Stomach smooth muscle (tissue), 2 donors: ENCODE measurements at regions not wholly inside any gene's neighbourhood (a gene's known extent, or its start where the extent isn't known, plus 50 kb on each side); places are given as distances from the start of the nearest gene placed in this dataset.

Source experiments
- H3K27ac ChIP-seq: one replicate; pipeline ENCODE4 v1.7.0; 2013; ENCODE audit warnings: mild to moderate bottlenecking, low read length, inconsistent platforms
- H3K27me3 ChIP-seq, 2 donors: one replicate each; pipeline ENCODE4 v1.7.0; 2013; ENCODE audit warnings: low read length in 2 of 2; ENCODE audit not compliant: insufficient read depth in 2 of 2, control insufficient read depth in 1 of 2
- H3K36me3 ChIP-seq, 2 donors: one replicate each; pipeline ENCODE4 v1.7.0; 2013; ENCODE audit warnings: low read length in 2 of 2; ENCODE audit not compliant: control insufficient read depth in 2 of 2, insufficient read depth in 2 of 2
- H3K4me1 ChIP-seq: one replicate; pipeline ENCODE4 v1.7.0; 2013; ENCODE audit warnings: low read length; ENCODE audit not compliant: control insufficient read depth, insufficient read depth
- H3K4me3 ChIP-seq, 2 donors: one replicate each; pipeline ENCODE4 v1.7.0; 2013; ENCODE audit warnings: low read length in 2 of 2
- H3K9ac ChIP-seq, 2 donors: one replicate each; pipeline ENCODE4 v1.7.0; 2013; ENCODE audit warnings: low read length in 2 of 2, mild to moderate bottlenecking in 1 of 2
- H3K9me3 ChIP-seq, 2 donors: one replicate each; pipeline ENCODE4 v1.7.0; 2013; ENCODE audit warnings: low read length in 2 of 2; ENCODE audit not compliant: control insufficient read depth in 2 of 2
- donor health status: healthy.
- donor health status: Pancreatic carcinoma.

- Histone ChIP-seq H3K9ac (no peak overlapping the region), H3K4me1 (no peaks in the 10 kb centered on the region), H3K27ac (no peak overlapping the region), H3K27me3 (no peaks in the 10 kb centered on the region), H3K4me3 (no peak overlapping the region), H3K36me3 (no peaks in the 10 kb centered on the region), H3K9me3 (no peaks in the 10 kb centered on the region)
Measured at GRCh38 chr4:31204874-31205273, 484.7 kb downstream of the PCDH7 start.

GRCh38 chr4:31220921-31221320 is 500.8 kb downstream of the PCDH7 start:
- Histone ChIP-seq H3K9me3 (no peaks in the 10 kb centered on the region), H3K4me1 (no peaks in the 10 kb centered on the region), H3K4me3 (no peak overlapping the region), H3K27me3 (no peaks in the 10 kb centered on the region), H3K36me3 (no peaks in the 10 kb centered on the region), H3K9ac (no peak overlapping the region), H3K27ac (no peak overlapping the region)

GRCh38 chr4:31228068-31228467 is 507.9 kb downstream of the PCDH7 start:
- no peak overlapping the region for H3K27ac ChIP-seq
- no peaks in the 10 kb centered on the region for H3K27me3 ChIP-seq
- H3K4me3 ChIP-seq = no peak overlapping the region
- no peaks in the 10 kb centered on the region for H3K9me3 ChIP-seq
- H3K9ac ChIP-seq = no peak overlapping the region
- no peaks in the 10 kb centered on the region for H3K36me3 ChIP-seq
- no peaks in the 10 kb centered on the region for H3K4me1 ChIP-seq

- Histone ChIP-seq H3K4me1 (no peaks in the 10 kb centered on the region), H3K4me3 (no peak overlapping the region), H3K36me3 (no peaks in the 10 kb centered on the region), H3K9me3 (no peaks in the 10 kb centered on the region), H3K27me3 (no peaks in the 10 kb centered on the region), H3K9ac (no peak overlapping the region), H3K27ac (no peak overlapping the region)
Measured at GRCh38 chr4:31230594-31230993, 510.4 kb downstream of the PCDH7 start.

- H3K9ac ChIP-seq = no peak overlapping the region
- no peaks in the 10 kb centered on the region for H3K4me1 ChIP-seq
- H3K27ac ChIP-seq = no peak overlapping the region
- peaks cover 0 to 3% of the 10 kb centered on the region in 2 donors for H3K9me3 ChIP-seq
- H3K4me3 ChIP-seq = no peak overlapping the region
- no peaks in the 10 kb centered on the region for H3K27me3 ChIP-seq
- H3K36me3 ChIP-seq = no peaks in the 10 kb centered on the region
Measured at GRCh38 chr4:31234494-31234893, 514.3 kb downstream of the PCDH7 start.

- Histone ChIP-seq H3K9ac (no peak overlapping the region), H3K9me3 (peaks cover 0 to 3% of the 10 kb centered on the region in 2 donors), H3K4me1 (no peaks in the 10 kb centered on the region), H3K27ac (no peak overlapping the region), H3K36me3 (no peaks in the 10 kb centered on the region), H3K4me3 (no peak overlapping the region), H3K27me3 (no peaks in the 10 kb centered on the region)
Measured at GRCh38 chr4:31234901-31235300, 514.7 kb downstream of the PCDH7 start.

GRCh38 chr4:31236020-31236638 is 516.0 kb downstream of the PCDH7 start:
- H3K9ac ChIP-seq = no peak overlapping the region
- H3K36me3 ChIP-seq = no peaks in the 10 kb centered on the region
- H3K9me3 ChIP-seq = peaks cover 0 to 3% of the 10 kb centered on the region in 2 donors
- no peaks in the 10 kb centered on the region for H3K27me3 ChIP-seq
- H3K27ac ChIP-seq = no peak overlapping the region
- H3K4me3 ChIP-seq = no peak overlapping the region
- H3K4me1 ChIP-seq = no peaks in the 10 kb centered on the region

- Histone ChIP-seq H3K27ac (no peak overlapping the region), H3K9ac (no peak overlapping the region), H3K36me3 (no peaks in the 10 kb centered on the region), H3K4me3 (no peak overlapping the region), H3K27me3 (no peaks in the 10 kb centered on the region), H3K4me1 (no peaks in the 10 kb centered on the region), H3K9me3 (peaks cover 0 to 3% of the 10 kb centered on the region in 2 donors)
Measured at GRCh38 chr4:31236639-31237173, 516.5 kb downstream of the PCDH7 start.

GRCh38 chr4:31237233-31237632 is 517.1 kb downstream of the PCDH7 start:
- no peaks in the 10 kb centered on the region for H3K36me3 ChIP-seq
- H3K9ac ChIP-seq = no peak overlapping the region
- H3K27ac ChIP-seq = no peak overlapping the region
- no peak overlapping the region for H3K4me3 ChIP-seq
- peaks cover 0 to 3% of the 10 kb centered on the region in 2 donors for H3K9me3 ChIP-seq
- H3K27me3 ChIP-seq = no peaks in the 10 kb centered on the region
- no peaks in the 10 kb centered on the region for H3K4me1 ChIP-seq

GRCh38 chr4:31239886-31240285 is 519.7 kb downstream of the PCDH7 start:
- Histone ChIP-seq H3K27me3 (no peaks in the 10 kb centered on the region), H3K4me1 (no peaks in the 10 kb centered on the region), H3K4me3 (no peak overlapping the region), H3K9ac (no peak overlapping the region), H3K27ac (no peak overlapping the region), H3K9me3 (peaks cover 0 to 3% of the 10 kb centered on the region in 2 donors), H3K36me3 (no peaks in the 10 kb centered on the region)

- Histone ChIP-seq H3K4me3 (no peak overlapping the region), H3K9ac (no peak overlapping the region), H3K4me1 (no peaks in the 10 kb centered on the region), H3K27ac (no peak overlapping the region), H3K9me3 (peaks cover 0 to 3% of the 10 kb centered on the region in 2 donors), H3K27me3 (no peaks in the 10 kb centered on the region), H3K36me3 (no peaks in the 10 kb centered on the region)
Measured at GRCh38 chr4:31241504-31242106, 521.4 kb downstream of the PCDH7 start.
